Stomach (tissue), 4 donors: ENCODE measurements at regions not wholly inside any gene's neighbourhood (a gene's known extent, or its start where the extent isn't known, plus 50 kb on each side); places are given as distances from the start of the nearest gene placed in this dataset.

Experiments
- EP300 ChIP-seq: sonication (generic); formaldehyde crosslinking; IDR thresholded peaks from one replicate; pipeline ENCODE4 v1.6.1; 2017; ENCODE audit warnings: antibody characterized with exemption
- POLR2A ChIP-seq, 4 donors: fragments of 450-650 bp; IDR thresholded peaks; one replicate each; pipeline ENCODE4 v1.6.1; 2016; ENCODE audit warnings: antibody characterized with exemption in 4 of 4, control low read depth in 2 of 4, mild to moderate bottlenecking in 1 of 4, moderate library complexity in 1 of 4
- TF ChIP-seq, protein P1 (sequence below), 7 experiments: fragments of 450-650 bp in 4 of 7; fragments of 200-600 bp in 3 of 7; sonication (generic) in 3 of 7; IDR thresholded peaks; one replicate each; pipeline ENCODE4 v1.5.1; 2016 to 2019; ENCODE audit warnings: antibody characterized with exemption in 7 of 7, control low read depth in 2 of 7, mild to moderate bottlenecking in 1 of 7

DNA sequence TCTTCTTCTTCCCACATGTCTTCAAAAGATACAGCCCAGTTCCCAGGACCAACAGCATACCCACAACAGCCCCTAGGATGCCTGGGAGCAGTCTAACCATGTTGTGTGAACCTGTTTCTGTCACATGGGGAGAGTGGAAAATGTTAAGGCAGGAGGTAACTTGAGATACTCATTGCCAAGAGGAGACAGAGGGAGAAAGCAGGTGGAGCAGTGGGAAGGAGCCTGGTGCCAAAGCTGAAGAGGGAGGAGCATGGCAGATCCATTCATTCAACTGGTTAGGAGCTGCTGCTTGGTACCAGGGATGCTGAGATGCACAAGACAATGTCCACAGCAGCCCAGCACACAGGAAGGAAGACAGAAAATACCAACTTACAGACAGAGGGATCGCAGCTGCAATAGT, 149.8 kb upstream of the ETV3 start:
- TF ChIP-seq, protein P1, sequence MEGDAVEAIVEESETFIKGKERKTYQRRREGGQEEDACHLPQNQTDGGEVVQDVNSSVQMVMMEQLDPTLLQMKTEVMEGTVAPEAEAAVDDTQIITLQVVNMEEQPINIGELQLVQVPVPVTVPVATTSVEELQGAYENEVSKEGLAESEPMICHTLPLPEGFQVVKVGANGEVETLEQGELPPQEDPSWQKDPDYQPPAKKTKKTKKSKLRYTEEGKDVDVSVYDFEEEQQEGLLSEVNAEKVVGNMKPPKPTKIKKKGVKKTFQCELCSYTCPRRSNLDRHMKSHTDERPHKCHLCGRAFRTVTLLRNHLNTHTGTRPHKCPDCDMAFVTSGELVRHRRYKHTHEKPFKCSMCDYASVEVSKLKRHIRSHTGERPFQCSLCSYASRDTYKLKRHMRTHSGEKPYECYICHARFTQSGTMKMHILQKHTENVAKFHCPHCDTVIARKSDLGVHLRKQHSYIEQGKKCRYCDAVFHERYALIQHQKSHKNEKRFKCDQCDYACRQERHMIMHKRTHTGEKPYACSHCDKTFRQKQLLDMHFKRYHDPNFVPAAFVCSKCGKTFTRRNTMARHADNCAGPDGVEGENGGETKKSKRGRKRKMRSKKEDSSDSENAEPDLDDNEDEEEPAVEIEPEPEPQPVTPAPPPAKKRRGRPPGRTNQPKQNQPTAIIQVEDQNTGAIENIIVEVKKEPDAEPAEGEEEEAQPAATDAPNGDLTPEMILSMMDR (IDR thresholded peaks at IDR 0.05), result no peak
- TF ChIP-seq POLR2A (IDR thresholded peaks at IDR 0.05) (no peak), EP300 (no peak)
